Activated CD4-positive, alpha-beta memory T cell treated with anti-CD3 and anti-CD28 coated beads for 36 hours (primary cell): ENCODE measurements at regions not wholly inside any gene's neighbourhood (a gene's known extent, or its start where the extent isn't known, plus 50 kb on each side); places are given as distances from the start of the nearest gene placed in this dataset.

ENCODE experiments used
- CTCF ChIA-PET: fragments of 350-600 bp; sonication (Branson Sonifier 250); formaldehyde crosslinking; loops from one replicate; lab custom pipeline; 2021; ENCODE audit warnings: antibody characterized with exemption, inconsistent platforms; lab: Charles Lee
- POLR2A ChIA-PET: fragments of 350-600 bp; sonication (Branson Sonifier 250); formaldehyde crosslinking; loops from one replicate; lab custom pipeline; 2021; ENCODE audit warnings: antibody characterized with exemption; lab: Charles Lee
- DNase-seq: peaks from one replicate; pipeline ENCODE4 v3.0.0-alpha.2; 2020
- H3K27ac Mint-ChIP-seq: one replicate; pipeline ENCODE4 v1.8.0; 2021; ENCODE audit warnings: mixed read lengths
- H3K27me3 Mint-ChIP-seq: one replicate; pipeline ENCODE4 v1.8.0; 2021; ENCODE audit warnings: mixed read lengths
- H3K36me3 Mint-ChIP-seq: one replicate; pipeline ENCODE4 v1.8.0; 2021; ENCODE audit warnings: mixed read lengths
- H3K4me1 Mint-ChIP-seq: one replicate; pipeline ENCODE4 v1.8.0; 2021; ENCODE audit warnings: low read depth, mixed read lengths
- H3K4me3 Mint-ChIP-seq: one replicate; pipeline ENCODE4 v1.8.0; 2021; ENCODE audit warnings: mild to moderate bottlenecking, mixed read lengths
- H3K9me3 Mint-ChIP-seq: one replicate; pipeline ENCODE4 v1.8.0; 2021; ENCODE audit warnings: mixed read lengths
- intact Hi-C: fragments of 100-400 bp; cut with micrococcal nuclease; formaldehyde crosslinking; loops from one replicate; pipeline ENCODE4 v1.15.1; 2023

- no peak for DNase-seq
- intact Hi-C loops = no loop called here
- ChIA-PET POLR2A (no interaction called here), CTCF (no interaction called here)
- H3K4me3 Mint-ChIP-seq = no peak overlapping the region
- H3K4me1 Mint-ChIP-seq = no peaks in the 10 kb centered on the region
- H3K27me3 Mint-ChIP-seq = no peaks in the 10 kb centered on the region
- no peak overlapping the region for H3K27ac Mint-ChIP-seq
- H3K9me3 Mint-ChIP-seq = no peaks in the 10 kb centered on the region
- H3K36me3 Mint-ChIP-seq = no peaks in the 10 kb centered on the region
Measured at GRCh38 chr5:2461701-2462691, 289.5 kb downstream of the IRX2 start.

- CTCF ChIA-PET = no interaction called here
Measured at GRCh38 chr5:2460098-2460497, 291.4 kb downstream of the IRX2 start.

GRCh38 chr5:2459251-2459650 lies 292.2 kb downstream of the IRX2 start:
- Mint-ChIP-seq H3K9me3 (no peaks in the 10 kb centered on the region), H3K36me3 (no peaks in the 10 kb centered on the region), H3K27ac (no peak overlapping the region), H3K4me1 (no peaks in the 10 kb centered on the region), H3K4me3 (no peak overlapping the region), H3K27me3 (no peaks in the 10 kb centered on the region)
- intact Hi-C loops = no loop called here
- CTCF ChIA-PET = no interaction called here
- DNase-seq = no peak
- POLR2A ChIA-PET = no interaction called here

More at GRCh38 chr5:2460098-2460497, 291.4 kb downstream of the IRX2 start:
- Mint-ChIP-seq H3K9me3 (no peaks in the 10 kb centered on the region), H3K27ac (no peak overlapping the region), H3K36me3 (no peaks in the 10 kb centered on the region), H3K4me1 (no peaks in the 10 kb centered on the region), H3K27me3 (no peaks in the 10 kb centered on the region), H3K4me3 (no peak overlapping the region)
- POLR2A ChIA-PET = no interaction called here
- intact Hi-C loops = no loop called here
- no peak for DNase-seq

GRCh38 chr5:2455878-2456277 lies 295.6 kb downstream of the IRX2 start:
- Mint-ChIP-seq H3K9me3 (no peaks in the 10 kb centered on the region), H3K27me3 (no peaks in the 10 kb centered on the region), H3K27ac (no peak overlapping the region), H3K4me1 (no peaks in the 10 kb centered on the region), H3K36me3 (no peaks in the 10 kb centered on the region), H3K4me3 (no peak overlapping the region)
- DNase-seq = no peak
- POLR2A ChIA-PET = no interaction called here
- CTCF ChIA-PET = no interaction called here
- intact Hi-C loops = no loop called here

GRCh38 chr5:2454876-2455275 lies 296.6 kb downstream of the IRX2 start:
- Mint-ChIP-seq H3K9me3 (no peaks in the 10 kb centered on the region), H3K27ac (no peak overlapping the region), H3K36me3 (no peaks in the 10 kb centered on the region), H3K27me3 (no peaks in the 10 kb centered on the region), H3K4me3 (no peak overlapping the region), H3K4me1 (no peaks in the 10 kb centered on the region)
- ChIA-PET CTCF (no interaction called here), POLR2A (no interaction called here)
- no peak for DNase-seq
- intact Hi-C loops = no loop called here

GRCh38 chr5:2453781-2454180 lies 297.7 kb downstream of the IRX2 start:
- ChIA-PET POLR2A (no interaction called here), CTCF (no interaction called here)
- no peaks in the 10 kb centered on the region for H3K27me3 Mint-ChIP-seq
- intact Hi-C loops = no loop called here
- no peak overlapping the region for H3K4me3 Mint-ChIP-seq
- DNase-seq = no peak
- H3K4me1 Mint-ChIP-seq = no peaks in the 10 kb centered on the region
- no peak overlapping the region for H3K27ac Mint-ChIP-seq
- H3K36me3 Mint-ChIP-seq = no peaks in the 10 kb centered on the region
- H3K9me3 Mint-ChIP-seq = no peaks in the 10 kb centered on the region

- DNase-seq = no peak
- CTCF ChIA-PET = no interaction called here
- Mint-ChIP-seq H3K27me3 (no peaks in the 10 kb centered on the region), H3K4me3 (no peak overlapping the region), H3K36me3 (no peaks in the 10 kb centered on the region), H3K27ac (no peak overlapping the region), H3K4me1 (no peaks in the 10 kb centered on the region), H3K9me3 (no peaks in the 10 kb centered on the region)
- intact Hi-C loops = no loop called here
- POLR2A ChIA-PET = no interaction called here
Measured at GRCh38 chr5:2451100-2451499, 300.4 kb downstream of the IRX2 start.

GRCh38 chr5:2442496-2443354 lies 308.8 kb downstream of the IRX2 start:
- H3K9me3 Mint-ChIP-seq = peaks cover 2% of the 10 kb centered on the region
- intact Hi-C loops = no loop called here
- no peaks in the 10 kb centered on the region for H3K4me1 Mint-ChIP-seq
- no peaks in the 10 kb centered on the region for H3K27me3 Mint-ChIP-seq
- ChIA-PET POLR2A (no interaction called here), CTCF (no interaction called here)
- DNase-seq = no peak
- H3K27ac Mint-ChIP-seq = no peak overlapping the region
- no peaks in the 10 kb centered on the region for H3K36me3 Mint-ChIP-seq
- no peak overlapping the region for H3K4me3 Mint-ChIP-seq

GRCh38 chr5:2441495-2442180 lies 309.8 kb downstream of the IRX2 start:
- ChIA-PET POLR2A (no interaction called here), CTCF (no interaction called here)
- H3K27ac Mint-ChIP-seq = no peak overlapping the region
- no peaks in the 10 kb centered on the region for H3K36me3 Mint-ChIP-seq
- H3K4me3 Mint-ChIP-seq = no peak overlapping the region
- no peaks in the 10 kb centered on the region for H3K27me3 Mint-ChIP-seq
- DNase-seq = no peak
- no peaks in the 10 kb centered on the region for H3K4me1 Mint-ChIP-seq
- peaks cover 2% of the 10 kb centered on the region for H3K9me3 Mint-ChIP-seq
- intact Hi-C loops = no loop called here

GRCh38 chr5:2439608-2440007 lies 311.9 kb downstream of the IRX2 start:
- intact Hi-C loops = no loop called here
- POLR2A ChIA-PET = no interaction called here
- no peaks in the 10 kb centered on the region for H3K36me3 Mint-ChIP-seq

GRCh38 chr5:2433086-2433485 lies 318.4 kb downstream of the IRX2 start:
- ChIA-PET CTCF (no interaction called here), POLR2A (no interaction called here)
- H3K4me3 Mint-ChIP-seq = no peak overlapping the region
- H3K4me1 Mint-ChIP-seq = no peaks in the 10 kb centered on the region
- H3K9me3 Mint-ChIP-seq = peaks cover 6% of the 10 kb centered on the region
- H3K27ac Mint-ChIP-seq = no peak overlapping the region
- intact Hi-C loops = no loop called here
- no peaks in the 10 kb centered on the region for H3K27me3 Mint-ChIP-seq
- H3K36me3 Mint-ChIP-seq = no peaks in the 10 kb centered on the region
- no peak for DNase-seq

More at GRCh38 chr5:2439608-2440007, 311.9 kb downstream of the IRX2 start:
- no peak overlapping the region for H3K4me3 Mint-ChIP-seq
- no peaks in the 10 kb centered on the region for H3K27me3 Mint-ChIP-seq
- CTCF ChIA-PET = no interaction called here
- H3K4me1 Mint-ChIP-seq = no peaks in the 10 kb centered on the region
- H3K9me3 Mint-ChIP-seq = peaks cover 2% of the 10 kb centered on the region
- no peak for DNase-seq
- H3K27ac Mint-ChIP-seq = no peak overlapping the region
